ENCODE measurements at regions not wholly inside any gene's neighbourhood (a gene's known extent, or its start where the extent isn't known, plus 50 kb on each side); places are given as distances from the start of the nearest gene placed in this dataset.

- TF ChIP-seq POLR2AphosphoS5 (IDR thresholded peaks at IDR 0.05; ENCODE audit: low read depth, low read length): no peak
- TF ChIP-seq SIN3A (IDR thresholded peaks at IDR 0.05; ENCODE audit: borderline replicate concordance, insufficient read depth, low read length): no peak
- TF ChIP-seq TAF1 (IDR thresholded peaks at IDR 0.05; ENCODE audit: borderline replicate concordance, insufficient read depth, low read length): no peak
- TF ChIP-seq FOXP2 (optimal IDR thresholded peaks at IDR 0.05; ENCODE audit: borderline replicate concordance, extremely low read depth, extremely low read length, insufficient read depth): no peak
- no peak for TF ChIP-seq REST (IDR thresholded peaks at IDR 0.05; ENCODE audit: insufficient read depth in 1 of 2, low read depth in 2 of 2, low read length in 2 of 2)
These were observed 85.7 kb downstream of the ADRA2C start for GRCh38 chr4:3851881-3852280.

- TF ChIP-seq FOXP2 (optimal IDR thresholded peaks at IDR 0.05; ENCODE audit: borderline replicate concordance, extremely low read depth, extremely low read length, insufficient read depth) (no peak), REST (IDR thresholded peaks at IDR 0.05; ENCODE audit: insufficient read depth in 1 of 2, low read depth in 2 of 2, low read length in 2 of 2) (no peak), POLR2AphosphoS5 (IDR thresholded peaks at IDR 0.05; ENCODE audit: low read depth, low read length) (no peak), SIN3A (IDR thresholded peaks at IDR 0.05; ENCODE audit: borderline replicate concordance, insufficient read depth, low read length) (no peak), TAF1 (IDR thresholded peaks at IDR 0.05; ENCODE audit: borderline replicate concordance, insufficient read depth, low read length) (no peak)
These were observed 86.1 kb downstream of the ADRA2C start for GRCh38 chr4:3852309-3852708.

GRCh38 chr4:3852711-3853110 lies 86.5 kb downstream of the ADRA2C start:
- TF ChIP-seq TAF1 (IDR thresholded peaks at IDR 0.05; ENCODE audit: borderline replicate concordance, insufficient read depth, low read length) (no peak), FOXP2 (optimal IDR thresholded peaks at IDR 0.05; ENCODE audit: borderline replicate concordance, extremely low read depth, extremely low read length, insufficient read depth) (no peak), POLR2AphosphoS5 (IDR thresholded peaks at IDR 0.05; ENCODE audit: low read depth, low read length) (no peak), SIN3A (IDR thresholded peaks at IDR 0.05; ENCODE audit: borderline replicate concordance, insufficient read depth, low read length) (no peak), REST (IDR thresholded peaks at IDR 0.05; ENCODE audit: insufficient read depth in 1 of 2, low read depth in 2 of 2, low read length in 2 of 2) (no peak)

- TF ChIP-seq SIN3A (IDR thresholded peaks at IDR 0.05; ENCODE audit: borderline replicate concordance, insufficient read depth, low read length) (no peak), TAF1 (IDR thresholded peaks at IDR 0.05; ENCODE audit: borderline replicate concordance, insufficient read depth, low read length) (no peak), REST (IDR thresholded peaks at IDR 0.05; ENCODE audit: insufficient read depth in 1 of 2, low read depth in 2 of 2, low read length in 2 of 2) (no peak), FOXP2 (optimal IDR thresholded peaks at IDR 0.05; ENCODE audit: borderline replicate concordance, extremely low read depth, extremely low read length, insufficient read depth) (no peak), POLR2AphosphoS5 (IDR thresholded peaks at IDR 0.05; ENCODE audit: low read depth, low read length) (no peak)
These were observed 87.3 kb downstream of the ADRA2C start for GRCh38 chr4:3853388-3854035.

Data from PFSK-1 (cell line).